ENCODE measurements at regions not wholly inside any gene's neighbourhood (a gene's known extent, or its start where the extent isn't known, plus 50 kb on each side); places are given as distances from the start of the nearest gene placed in this dataset.

GRCh38 chr1:3954170-3955169, 54.4 kb upstream of the C1orf174 start:
- peak in 1 of 5 donors; percentile 24 for DNase-seq
- H3K9ac ChIP-seq (ENCODE audit: low read length in 3 of 3): no peak overlapping the region
- no peak overlapping the region for H3K27ac ChIP-seq (ENCODE audit: low read depth in 2 of 2, low read length in 2 of 2)
- intact Hi-C loops (cut with DNase I): no loop called here
- no peaks in the 10 kb centered on the region for H3K4me1 ChIP-seq (ENCODE audit: control insufficient read depth in 2 of 3, insufficient read depth in 2 of 3, low read depth in 1 of 3, low read length in 3 of 3)
- no peaks in the 10 kb centered on the region for H3K27me3 ChIP-seq (ENCODE audit: control insufficient read depth, insufficient read depth, low read length)
- no peaks in the 10 kb centered on the region for H3K36me3 ChIP-seq (ENCODE audit: control insufficient read depth in 2 of 3, insufficient read depth in 3 of 3, low read length in 3 of 3)
- no peaks in the 10 kb centered on the region for H3K9me3 ChIP-seq (ENCODE audit: control insufficient read depth in 2 of 3, insufficient read depth in 1 of 3, low read length in 3 of 3)
- no peak for FAIRE-seq
- H3K4me3 ChIP-seq (ENCODE audit: low read length in 3 of 3): no peak overlapping the region
- no peak for TF ChIP-seq CTCF (IDR thresholded peaks at IDR 0.05; ENCODE audit: borderline replicate concordance, extremely low read depth, insufficient read depth)

- FAIRE-seq: no peak
- Histone ChIP-seq H3K9me3 (ENCODE audit: control insufficient read depth in 2 of 3, insufficient read depth in 1 of 3, low read length in 3 of 3) (no peaks in the 10 kb centered on the region), H3K27ac (ENCODE audit: low read depth in 2 of 2, low read length in 2 of 2) (no peak overlapping the region), H3K27me3 (ENCODE audit: control insufficient read depth, insufficient read depth, low read length) (no peaks in the 10 kb centered on the region), H3K4me3 (ENCODE audit: low read length in 3 of 3) (no peak overlapping the region), H3K9ac (ENCODE audit: low read length in 3 of 3) (no peak overlapping the region), H3K36me3 (ENCODE audit: control insufficient read depth in 2 of 3, insufficient read depth in 3 of 3, low read length in 3 of 3) (no peaks in the 10 kb centered on the region), H3K4me1 (ENCODE audit: control insufficient read depth in 2 of 3, insufficient read depth in 2 of 3, low read depth in 1 of 3, low read length in 3 of 3) (no peaks in the 10 kb centered on the region)
- no peak for TF ChIP-seq CTCF (IDR thresholded peaks at IDR 0.05; ENCODE audit: borderline replicate concordance, extremely low read depth, insufficient read depth)
- intact Hi-C loops (cut with DNase I): no loop called here
- no peak for DNase-seq
Observed at GRCh38 chr1:3955196-3955772, 55.2 kb upstream of the C1orf174 start.

GRCh38 chr1:3956527-3957170, 56.6 kb upstream of the C1orf174 start:
- no peaks in the 10 kb centered on the region for H3K27me3 ChIP-seq (ENCODE audit: control insufficient read depth, insufficient read depth, low read length)
- FAIRE-seq: no peak

More at GRCh38 chr1:3956527-3957170, 56.6 kb upstream of the C1orf174 start:
- Histone ChIP-seq H3K27ac (ENCODE audit: low read depth in 2 of 2, low read length in 2 of 2) (no peak overlapping the region), H3K9me3 (ENCODE audit: control insufficient read depth in 2 of 3, insufficient read depth in 1 of 3, low read length in 3 of 3) (no peaks in the 10 kb centered on the region), H3K4me1 (ENCODE audit: control insufficient read depth in 2 of 3, insufficient read depth in 2 of 3, low read depth in 1 of 3, low read length in 3 of 3) (no peaks in the 10 kb centered on the region), H3K9ac (ENCODE audit: low read length in 3 of 3) (no peak overlapping the region), H3K4me3 (ENCODE audit: low read length in 3 of 3) (no peak overlapping the region), H3K36me3 (ENCODE audit: control insufficient read depth in 2 of 3, insufficient read depth in 3 of 3, low read length in 3 of 3) (no peaks in the 10 kb centered on the region)
- intact Hi-C loops (cut with DNase I): no loop called here
- DNase-seq: no peak
- TF ChIP-seq CTCF (IDR thresholded peaks at IDR 0.05; ENCODE audit: borderline replicate concordance, extremely low read depth, insufficient read depth): no peak

All from kidney (tissue), 13 donors.